Right atrium auricular region (tissue), 2 donors: ENCODE measurements at regions not wholly inside any gene's neighbourhood (a gene's known extent, or its start where the extent isn't known, plus 50 kb on each side); places are given as distances from the start of the nearest gene placed in this dataset.

Experiments
- DNase-seq: peaks from one replicate; pipeline ENCODE4 v3.0.0-alpha.2; 2019; ENCODE audit warnings: low spot score
- H3K27ac ChIP-seq, 2 donors: fragments of 200-600 bp; sonication (generic); 1 replicate in 1 of 2; 2 replicates in 1 of 2; pipeline ENCODE4 v1.5.1; 2016 to 2019
- H3K27me3 ChIP-seq, 2 donors: fragments of 200-600 bp; sonication (generic); one replicate each; pipeline versions ENCODE4 v1.5.1 to v1.6.0; 2017 to 2019
- H3K36me3 ChIP-seq: fragments of 200-600 bp; sonication (generic); one replicate; pipeline ENCODE4 v1.5.1; 2016
- H3K4me1 ChIP-seq, 2 donors: fragments of 200-600 bp; sonication (generic); one replicate each; pipeline versions ENCODE4 v1.5.1 to v1.6.0; 2017 to 2019
- H3K4me3 ChIP-seq, 2 donors: fragments of 200-600 bp; sonication (generic); 1 replicate in 1 of 2; 2 replicates in 1 of 2; pipeline ENCODE4 v1.5.1; 2017 to 2019; ENCODE audit warnings: mild to moderate bottlenecking in 1 of 2, moderate library complexity in 1 of 2
- H3K9me3 ChIP-seq, 2 donors: fragments of 200-600 bp; sonication (generic); one replicate each; pipeline ENCODE4 v1.5.1; 2019
- CTCF ChIP-seq, 2 donors: fragments of 200-600 bp; sonication (generic); IDR thresholded peaks; one replicate each; pipeline ENCODE4 v1.5.1; 2019; ENCODE audit warnings: antibody characterized with exemption in 2 of 2

GRCh38 chr2:120992791-120993555 is 257.3 kb downstream of the GLI2 start:
- Histone ChIP-seq H3K9me3 (no peaks in the 10 kb centered on the region), H3K4me3 (no peak overlapping the region), H3K36me3 (no peaks in the 10 kb centered on the region), H3K27me3 (no peaks in the 10 kb centered on the region), H3K27ac (no peak overlapping the region), H3K4me1 (no peaks in the 10 kb centered on the region)
- peak; percentile 38 for DNase-seq
- no peak for TF ChIP-seq CTCF (IDR thresholded peaks at IDR 0.05)

- Histone ChIP-seq H3K4me3 (no peak overlapping the region), H3K27ac (no peak overlapping the region), H3K27me3 (no peaks in the 10 kb centered on the region), H3K4me1 (no peaks in the 10 kb centered on the region), H3K9me3 (no peaks in the 10 kb centered on the region), H3K36me3 (no peaks in the 10 kb centered on the region)
- peak; percentile 43 for DNase-seq
- no peak for TF ChIP-seq CTCF (IDR thresholded peaks at IDR 0.05)
Observed at GRCh38 chr2:120993661-120994060, 258.0 kb downstream of the GLI2 start.

GRCh38 chr2:120994301-120994995 is 258.8 kb downstream of the GLI2 start:
- Histone ChIP-seq H3K4me3 (no peak overlapping the region), H3K36me3 (no peaks in the 10 kb centered on the region), H3K27ac (no peak overlapping the region), H3K9me3 (no peaks in the 10 kb centered on the region), H3K27me3 (no peaks in the 10 kb centered on the region), H3K4me1 (no peaks in the 10 kb centered on the region)
- DNase-seq = peak; percentile 44
- no peak for TF ChIP-seq CTCF (IDR thresholded peaks at IDR 0.05)

GRCh38 chr2:120995152-120995551 is 259.5 kb downstream of the GLI2 start:
- TF ChIP-seq CTCF (IDR thresholded peaks at IDR 0.05) = no peak
- peak; percentile 40 for DNase-seq
- H3K27ac ChIP-seq = no peak overlapping the region

GRCh38 chr2:120995656-120996190 is 260.1 kb downstream of the GLI2 start:
- peak; percentile 38 for DNase-seq
- Histone ChIP-seq H3K9me3 (no peaks in the 10 kb centered on the region), H3K4me1 (no peaks in the 10 kb centered on the region), H3K4me3 (no peak overlapping the region), H3K36me3 (no peaks in the 10 kb centered on the region), H3K27ac (no peak overlapping the region), H3K27me3 (no peaks in the 10 kb centered on the region)
- no peak for TF ChIP-seq CTCF (IDR thresholded peaks at IDR 0.05)

More at GRCh38 chr2:120995152-120995551, 259.5 kb downstream of the GLI2 start:
- no peak overlapping the region for H3K4me3 ChIP-seq
- no peaks in the 10 kb centered on the region for H3K4me1 ChIP-seq
- no peaks in the 10 kb centered on the region for H3K36me3 ChIP-seq
- H3K9me3 ChIP-seq = no peaks in the 10 kb centered on the region
- H3K27me3 ChIP-seq = no peaks in the 10 kb centered on the region
